ENCODE measurements at regions not wholly inside any gene's neighbourhood (a gene's known extent, or its start where the extent isn't known, plus 50 kb on each side); places are given as distances from the start of the nearest gene placed in this dataset.

DNA sequence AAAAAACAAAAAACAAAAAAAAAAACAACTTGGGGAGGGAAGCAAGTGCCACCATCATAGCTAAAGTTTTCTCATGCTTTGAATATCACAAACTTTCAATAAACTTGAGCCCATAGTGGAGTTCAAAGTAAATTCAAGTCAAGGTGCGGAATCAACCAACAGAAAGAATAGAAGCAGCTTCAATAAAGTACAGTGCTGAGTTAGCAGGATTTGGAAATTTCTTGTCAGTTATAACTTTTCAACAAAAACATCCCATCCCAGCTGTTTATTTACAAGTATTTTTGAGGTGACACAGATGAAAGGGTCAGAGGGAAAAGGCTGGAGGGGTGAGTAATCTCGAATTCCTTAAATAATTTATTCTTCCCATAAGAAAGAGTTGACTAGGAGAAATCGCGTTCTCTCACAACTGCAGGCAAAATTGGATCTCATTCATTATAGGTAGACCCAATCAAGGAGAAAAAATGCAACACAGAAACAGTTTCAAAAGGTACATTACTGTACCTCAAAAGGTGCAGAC, 477.4 kb upstream of the RASGRP1 start:
- no peak for DNase-seq

DNA sequence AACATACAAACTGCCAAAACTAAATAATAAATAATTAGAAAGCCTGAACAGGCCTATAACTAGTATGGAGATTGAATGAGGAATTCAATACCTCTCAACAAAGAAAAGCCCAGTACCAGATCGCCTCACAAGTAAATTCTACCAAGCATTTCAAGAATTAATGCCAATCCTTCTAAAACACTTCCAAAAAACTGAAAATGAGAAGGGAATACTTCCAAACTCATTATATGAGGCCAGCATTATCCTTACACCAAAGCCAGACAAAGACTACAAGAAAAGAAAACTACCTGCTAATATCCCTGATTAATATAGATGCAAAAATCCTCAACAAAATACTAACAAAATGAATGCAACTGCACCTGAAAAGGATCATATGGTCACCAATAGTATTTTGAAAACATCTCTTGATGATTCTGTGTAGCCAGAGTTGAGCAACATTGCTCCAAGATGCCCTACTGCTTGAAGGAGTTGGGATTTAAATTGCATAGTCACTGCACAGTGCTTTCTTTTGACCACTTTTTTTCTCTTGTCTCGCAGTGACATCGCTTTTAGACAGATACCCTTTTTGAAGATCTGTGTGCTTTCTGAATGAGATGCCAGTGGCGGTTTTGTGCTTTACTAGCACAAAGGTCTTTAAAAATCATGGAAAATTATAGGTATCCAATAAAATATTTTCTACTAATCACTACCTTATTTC, 487.2 kb upstream of the RASGRP1 start:
- no peak for DNase-seq

DNA sequence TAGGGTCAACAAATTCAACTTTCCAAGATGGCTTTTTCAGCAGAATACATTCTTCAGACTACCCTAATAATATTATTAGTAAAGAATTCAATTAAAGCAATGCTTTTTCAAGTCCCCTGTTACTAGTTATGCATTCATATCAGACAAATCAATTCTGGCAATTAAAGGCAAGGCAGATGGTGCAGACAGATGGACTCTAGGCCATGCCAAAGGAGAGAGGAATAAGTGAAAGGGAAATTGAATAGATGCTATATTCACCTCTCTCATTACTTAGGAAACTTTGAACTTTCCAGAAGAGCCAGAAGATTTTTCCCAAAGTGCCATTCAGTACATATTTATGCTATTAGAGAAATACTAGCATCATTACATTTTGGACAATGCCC, 487.7 kb upstream of the RASGRP1 start:
- DNase-seq: no peak

DNA sequence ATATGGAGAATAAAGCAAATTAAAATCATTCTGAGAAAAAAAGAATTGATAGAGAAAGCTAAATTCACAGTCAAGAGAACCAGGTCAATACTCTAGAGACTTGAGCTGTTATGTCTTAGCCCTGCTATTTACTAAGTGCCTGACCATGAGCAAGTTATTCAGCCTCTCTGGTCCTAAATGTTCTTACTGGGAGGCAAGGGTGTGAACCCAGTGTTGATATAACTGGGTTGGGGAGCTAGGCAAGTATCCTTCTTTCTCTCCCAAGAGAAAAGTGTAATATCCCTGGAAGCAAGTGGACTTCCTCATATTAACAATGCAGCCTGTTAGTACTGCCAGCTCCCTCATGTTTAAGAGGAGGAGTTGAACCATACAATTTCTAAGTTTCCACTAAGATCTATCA, 488.9 kb upstream of the RASGRP1 start:
- no peak for DNase-seq

DNA sequence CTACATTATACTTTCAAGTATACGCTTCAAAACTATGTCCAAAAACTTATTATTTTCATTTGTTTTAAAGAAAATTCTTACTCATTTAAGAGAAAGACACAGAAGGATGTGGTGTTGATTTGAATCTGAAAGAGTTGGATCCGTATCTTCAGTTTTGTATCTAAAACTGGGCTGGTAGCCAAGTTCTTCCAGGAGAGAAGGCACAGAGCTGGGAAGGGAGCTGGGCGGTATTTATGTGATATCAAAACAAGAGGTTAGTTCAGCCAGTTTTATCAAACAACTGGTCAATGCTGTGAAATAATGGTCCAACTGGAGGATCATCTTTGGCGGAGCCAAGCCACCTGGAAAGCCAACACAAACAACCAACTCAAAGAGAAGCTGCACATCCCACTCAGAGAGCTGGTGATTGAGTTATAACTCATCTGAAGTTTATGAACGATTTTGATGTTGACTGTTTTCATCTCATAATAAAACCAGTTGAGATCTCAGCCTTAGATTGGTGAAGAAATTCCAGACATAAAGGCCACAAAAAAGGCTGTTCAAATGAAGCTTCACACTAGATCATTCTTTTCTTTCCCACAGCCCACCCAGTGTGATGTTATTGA, 489.6 kb upstream of the RASGRP1 start:
- DNase-seq: no peak

DNA sequence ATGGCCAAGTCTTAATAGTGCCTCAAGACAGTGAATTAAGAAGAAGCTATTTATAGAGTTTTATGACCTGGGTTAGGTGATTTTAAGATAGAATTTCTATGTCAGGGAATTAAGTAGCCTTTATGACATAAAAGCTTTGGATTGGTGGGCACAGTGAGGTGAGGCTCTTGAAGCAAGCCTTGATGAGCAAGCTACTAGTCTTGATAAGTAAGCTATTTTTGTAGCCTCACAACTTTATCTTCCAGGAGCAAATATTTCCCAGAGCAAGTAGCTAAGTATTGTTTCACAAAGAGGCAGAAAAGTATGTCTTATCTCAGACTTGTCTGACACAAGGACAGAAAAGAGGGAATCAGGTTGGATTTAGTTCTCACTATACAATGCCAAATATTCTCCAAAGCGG, 491.7 kb upstream of the RASGRP1 start:
- no peak for DNase-seq

DNA sequence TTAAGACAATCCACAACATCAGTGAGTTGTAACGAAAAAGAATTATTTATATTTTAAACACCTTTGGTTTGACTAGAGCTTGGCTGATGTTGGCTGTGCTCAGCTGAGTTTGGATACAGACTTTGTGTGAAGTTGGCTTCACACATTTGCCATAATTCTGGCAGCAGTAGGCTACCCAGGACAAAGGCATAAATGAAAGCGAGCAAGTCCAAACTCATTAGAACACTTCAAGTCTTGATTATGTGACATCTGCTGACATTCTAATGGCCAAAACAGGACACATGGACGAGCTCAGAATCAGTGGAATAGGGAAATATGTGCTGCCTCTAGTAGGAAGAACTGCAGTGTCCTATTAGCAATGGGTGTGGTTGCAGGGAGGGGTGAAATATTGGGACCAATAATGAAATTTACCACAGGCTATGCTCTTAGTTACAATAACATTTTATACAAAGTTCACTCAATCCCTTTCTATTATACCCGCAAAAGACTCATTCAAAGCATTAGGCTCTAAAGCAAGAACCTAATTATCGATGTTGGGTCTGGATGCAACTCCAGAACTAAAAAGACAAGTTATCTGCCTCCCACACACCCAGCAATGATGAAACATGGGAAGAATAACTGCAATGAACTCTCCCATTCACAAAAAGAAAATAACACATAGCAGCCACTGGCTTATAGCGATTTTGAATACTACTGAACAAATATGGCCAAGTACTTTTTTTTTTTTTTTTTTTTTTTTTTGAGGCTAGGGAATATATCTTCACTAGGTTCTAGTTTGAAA, 493.9 kb upstream of the RASGRP1 start:
- DNase-seq: no peak

DNA sequence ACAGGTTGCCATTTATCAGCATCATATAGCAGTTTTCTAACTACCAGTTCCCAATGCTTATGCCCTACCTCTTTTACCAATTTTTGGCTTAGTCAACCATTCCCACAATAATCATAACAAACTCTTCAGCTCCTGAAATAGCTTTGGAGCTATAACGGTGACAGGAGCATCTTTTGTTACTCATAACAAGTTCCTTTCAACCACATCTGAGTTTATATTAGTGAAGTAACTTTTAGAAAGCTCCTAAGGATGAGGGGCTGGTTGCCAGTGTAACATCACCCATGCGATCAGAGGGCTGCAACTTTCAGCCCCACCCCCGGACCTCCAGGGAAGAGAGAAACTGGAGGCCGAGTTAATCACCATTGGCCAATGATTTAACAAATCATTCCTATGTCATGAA, 495.3 kb upstream of the RASGRP1 start:
- DNase-seq: no peak

DNA sequence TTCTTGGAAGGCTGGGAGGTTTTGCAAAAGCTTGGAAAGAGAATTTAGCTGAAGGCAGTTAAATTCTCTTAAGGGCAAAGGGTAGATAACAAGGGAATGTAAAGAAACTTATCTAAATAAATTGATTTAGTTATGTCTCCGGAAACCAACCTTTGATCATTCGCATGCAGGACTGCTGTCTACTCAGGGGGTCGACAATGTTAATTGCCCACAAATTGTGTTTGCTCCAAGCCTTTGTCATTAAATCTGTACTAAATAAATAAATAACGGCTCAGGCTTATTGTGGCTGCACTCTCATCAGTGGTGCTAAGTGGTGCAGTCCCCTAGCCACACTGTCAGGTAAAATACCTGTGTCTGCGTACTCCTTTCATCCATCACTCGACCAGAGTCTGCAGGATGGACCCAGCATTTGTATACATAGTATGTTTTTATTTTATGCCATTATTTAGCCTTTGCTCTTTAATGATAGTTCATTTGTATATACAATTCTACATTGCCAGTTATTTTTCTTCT, 497.4 kb upstream of the RASGRP1 start:
- DNase-seq: no peak

DNA sequence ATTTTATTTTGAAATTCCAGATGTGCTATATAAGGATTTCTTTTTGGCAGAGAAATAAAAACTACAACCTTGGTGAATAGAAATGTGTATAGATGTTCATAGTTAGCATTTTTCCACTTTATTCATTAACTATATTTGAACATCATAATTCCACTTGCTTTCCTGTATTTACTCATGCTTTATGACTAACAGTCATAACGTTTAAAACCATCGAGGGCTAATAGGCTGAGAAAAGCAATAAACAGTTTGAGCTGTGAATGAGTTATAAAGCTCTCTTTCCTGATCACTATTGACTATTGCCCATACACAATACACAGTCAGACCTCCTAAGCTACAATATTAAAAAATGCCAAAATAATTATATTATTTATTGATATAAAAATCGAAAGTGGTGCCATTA, 502.1 kb upstream of the RASGRP1 start:
- no peak for DNase-seq

DNA sequence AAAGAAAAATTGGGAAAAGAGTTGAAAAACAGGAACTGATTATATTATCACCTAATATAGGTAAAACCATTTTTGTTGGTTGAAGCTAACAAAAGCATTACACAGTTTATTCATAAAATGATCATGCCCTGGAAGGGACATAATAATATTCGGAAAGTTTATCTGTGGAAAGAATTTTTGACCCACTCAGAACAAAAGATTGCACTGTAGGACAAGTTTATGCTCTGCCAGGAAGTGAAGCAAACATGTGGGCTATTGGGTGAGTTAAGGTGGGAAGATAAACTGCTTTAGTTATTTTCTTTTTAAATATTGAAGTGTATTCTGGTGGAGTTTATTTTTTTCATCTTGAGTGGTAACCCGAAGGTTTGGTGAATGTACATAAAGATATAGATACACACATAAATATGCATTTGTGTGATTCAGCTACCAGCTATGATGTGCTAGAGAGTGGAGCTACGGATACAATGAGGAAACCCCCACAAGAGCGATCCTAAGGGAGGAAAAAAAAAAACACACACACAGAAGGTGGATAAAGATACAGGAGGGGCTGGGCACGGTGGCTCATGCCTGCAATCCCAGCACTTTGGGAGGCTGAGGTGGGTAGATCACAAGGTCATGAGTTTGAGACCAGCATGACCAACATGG, 506.4 kb upstream of the THBS1 start:
- DNase-seq: no peak

DNA sequence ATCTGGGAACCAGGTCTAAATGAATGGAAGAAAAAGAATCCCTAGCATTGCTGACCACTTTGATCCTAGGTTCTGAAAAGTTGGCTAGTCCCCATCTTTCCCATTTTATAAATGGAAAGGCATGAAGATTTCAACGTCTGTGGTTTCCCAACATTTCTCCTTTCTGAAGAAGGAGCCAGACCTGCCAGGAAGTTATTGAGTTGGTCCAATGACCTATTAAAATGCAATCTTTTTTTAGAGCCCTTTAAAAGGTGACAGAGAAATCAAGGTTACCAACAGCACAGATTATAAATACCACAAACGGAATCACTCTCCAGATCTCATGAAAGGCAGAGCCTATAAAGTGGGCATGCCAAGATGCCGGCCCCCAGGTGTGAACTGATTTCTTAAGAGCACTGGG, 505.6 kb upstream of the THBS1 start:
- no peak for DNase-seq

DNA sequence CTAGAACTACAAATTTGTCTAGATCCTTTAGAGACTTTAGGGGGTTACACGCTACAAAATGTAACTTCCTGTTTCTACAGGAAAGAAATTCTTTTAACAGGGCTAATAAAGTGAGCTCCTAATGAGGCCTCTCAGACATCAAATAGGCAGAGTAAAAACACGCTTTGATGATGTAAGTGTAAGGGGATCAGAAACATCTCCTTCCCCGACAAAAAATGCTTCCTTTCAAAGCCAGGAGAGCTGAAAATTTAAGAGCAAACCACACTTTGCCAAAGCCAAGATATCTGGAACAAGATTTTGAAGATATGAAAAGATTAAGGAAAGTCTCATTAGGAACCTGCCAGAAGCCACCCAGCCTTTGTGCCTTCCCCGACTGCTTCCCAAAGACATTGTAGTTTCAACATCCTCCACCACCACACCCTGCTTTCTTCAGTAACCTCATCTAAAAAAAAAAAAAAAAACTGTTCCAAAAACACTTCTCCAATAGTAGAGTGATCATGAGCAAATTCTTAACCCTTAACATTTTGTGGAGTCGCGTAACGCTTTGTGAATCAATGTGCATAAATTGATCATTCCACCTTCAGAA, 505.0 kb upstream of the THBS1 start:
- DNase-seq: no peak

DNA sequence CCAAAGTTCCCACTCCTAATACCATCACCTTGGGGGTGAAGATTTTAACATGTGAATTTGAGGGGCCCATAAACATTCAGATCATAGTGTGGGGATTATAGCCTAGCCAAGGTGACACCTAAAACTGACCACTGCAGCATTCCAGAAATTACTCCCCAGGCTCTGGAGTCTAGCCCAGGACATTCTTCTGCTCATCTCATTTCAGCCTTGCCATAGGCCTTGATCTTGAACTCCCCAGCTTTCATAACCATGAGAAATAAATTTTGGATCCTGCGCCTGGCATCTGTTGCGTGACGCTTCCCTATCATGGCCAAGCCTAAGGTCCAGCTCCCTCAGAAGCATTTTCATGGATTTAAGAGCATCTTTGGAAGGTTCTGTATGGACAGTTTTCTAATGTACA, 502.9 kb upstream of the THBS1 start:
- DNase-seq: no peak

DNA sequence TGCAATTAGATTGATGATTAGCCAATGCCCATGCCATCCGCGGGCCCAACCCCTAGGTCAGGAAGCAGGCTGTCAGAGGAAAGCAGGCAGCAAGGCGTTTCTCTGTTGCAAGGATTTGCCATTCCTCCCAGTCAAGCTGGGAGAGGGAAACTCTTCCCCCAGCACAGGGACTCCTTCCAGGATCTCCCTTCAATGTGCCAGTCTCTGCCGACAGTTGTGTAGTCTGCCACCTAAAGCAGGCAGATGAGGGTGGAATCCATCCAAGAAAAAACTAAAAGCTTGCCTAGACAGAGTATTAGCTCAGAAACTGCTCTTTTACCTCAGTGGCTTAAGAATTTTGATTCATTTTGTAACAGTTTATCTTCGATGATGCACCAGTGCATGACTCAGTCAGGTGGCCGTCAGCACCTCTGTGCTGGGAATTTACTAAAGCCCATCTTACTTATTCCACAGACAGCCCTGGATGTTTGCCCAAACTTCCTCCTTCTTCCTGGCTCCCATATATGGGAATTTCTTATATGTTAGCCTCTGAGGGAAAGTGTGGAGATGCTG, 501.5 kb upstream of the THBS1 start:
- no peak for DNase-seq

DNA sequence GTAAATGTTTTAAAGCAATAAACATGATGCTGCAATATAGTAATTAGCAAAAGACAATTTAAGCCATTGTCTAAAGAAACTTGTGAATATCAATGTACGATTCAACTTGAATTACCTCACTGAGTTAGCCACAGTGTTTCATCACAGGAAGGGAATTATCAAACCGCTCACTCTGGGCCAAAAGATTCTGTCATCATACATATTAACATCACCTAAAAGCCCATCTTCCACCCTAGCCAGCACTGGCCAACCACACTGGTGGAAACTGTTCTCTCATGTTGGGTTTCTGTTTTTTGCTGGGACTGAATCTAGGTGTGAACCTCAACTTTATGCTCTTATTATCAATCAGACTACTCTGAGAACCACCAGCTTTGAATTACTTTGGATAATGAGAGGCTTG, 497.7 kb upstream of the THBS1 start:
- no peak for DNase-seq

DNA sequence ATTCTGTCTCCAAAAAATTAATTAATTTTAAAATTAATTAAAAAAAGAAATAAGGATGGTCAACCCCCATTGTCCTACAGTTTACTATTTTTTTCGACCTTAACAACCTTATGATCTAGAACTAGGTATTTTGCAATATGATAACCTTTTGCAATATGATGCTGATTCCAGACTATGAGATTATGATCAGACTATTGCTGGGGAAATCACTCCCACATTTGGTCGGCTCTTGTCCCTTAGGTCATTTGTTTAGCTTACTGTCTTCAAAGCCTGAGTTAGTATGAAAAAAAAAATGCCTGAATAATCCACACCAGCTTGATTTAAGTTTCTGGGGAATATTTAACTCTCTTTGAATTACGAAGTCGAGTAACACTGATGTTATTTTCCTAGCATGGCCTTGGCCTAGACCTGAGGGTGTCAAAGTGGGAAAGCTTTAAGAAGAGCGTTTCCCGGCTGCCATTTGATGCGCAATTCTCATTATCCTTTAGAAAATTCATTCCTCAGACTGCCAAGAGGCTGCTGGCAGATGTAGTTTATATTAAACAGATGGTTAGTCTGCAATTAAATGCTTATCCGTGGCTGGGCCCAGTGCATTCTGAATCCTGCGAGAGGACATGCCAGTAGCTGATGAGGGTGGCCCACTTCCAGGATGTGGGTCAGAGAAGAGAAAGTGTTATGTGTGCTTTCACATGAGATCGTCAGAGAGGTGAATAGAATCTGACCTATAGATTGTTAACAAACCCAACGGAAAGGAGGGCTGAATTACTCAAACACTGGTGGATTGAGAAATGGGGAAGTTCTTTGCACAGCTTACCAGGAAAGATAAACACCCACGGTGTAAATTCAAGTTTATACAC, 496.0 kb upstream of the THBS1 start:
- DNase-seq: no peak

DNA sequence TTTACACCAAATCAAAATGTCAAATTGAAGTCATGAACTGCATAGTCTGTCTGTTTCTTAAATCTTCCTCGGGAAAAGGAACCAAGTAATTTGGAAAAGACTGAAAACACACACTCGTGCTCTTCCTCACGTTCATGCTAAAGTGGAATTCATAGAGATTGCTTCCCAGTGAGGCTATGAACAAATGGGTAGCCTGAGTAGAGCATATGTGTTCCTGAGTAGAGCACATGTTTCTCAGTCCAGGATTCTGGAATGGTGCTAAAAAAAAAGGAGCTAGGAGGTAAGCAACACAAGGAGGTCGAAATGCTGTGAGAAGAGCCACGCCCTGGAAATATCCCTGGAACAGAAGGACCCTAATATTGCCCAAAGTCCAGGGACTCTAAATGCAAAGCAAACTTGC, 494.2 kb upstream of the THBS1 start:
- no peak for DNase-seq

DNA sequence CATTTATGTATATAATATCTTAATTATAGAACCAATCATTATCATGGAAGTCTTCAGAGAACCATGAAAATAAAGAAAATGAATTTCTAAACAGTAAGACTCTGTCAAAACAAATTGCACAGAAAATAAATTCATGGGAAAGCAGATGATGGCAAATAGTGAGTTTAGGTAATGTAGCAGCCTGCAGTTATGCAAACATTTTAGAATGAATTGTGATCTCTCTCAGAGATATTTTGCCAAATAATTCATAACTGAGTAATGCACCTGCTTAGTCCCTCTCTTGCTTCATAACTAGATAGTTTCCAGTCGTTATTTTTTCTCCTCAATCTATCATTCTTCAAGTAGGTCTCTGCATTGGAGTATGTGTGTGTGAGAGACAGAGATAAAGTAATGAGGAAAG, 492.7 kb upstream of the THBS1 start:
- no peak for DNase-seq

DNA sequence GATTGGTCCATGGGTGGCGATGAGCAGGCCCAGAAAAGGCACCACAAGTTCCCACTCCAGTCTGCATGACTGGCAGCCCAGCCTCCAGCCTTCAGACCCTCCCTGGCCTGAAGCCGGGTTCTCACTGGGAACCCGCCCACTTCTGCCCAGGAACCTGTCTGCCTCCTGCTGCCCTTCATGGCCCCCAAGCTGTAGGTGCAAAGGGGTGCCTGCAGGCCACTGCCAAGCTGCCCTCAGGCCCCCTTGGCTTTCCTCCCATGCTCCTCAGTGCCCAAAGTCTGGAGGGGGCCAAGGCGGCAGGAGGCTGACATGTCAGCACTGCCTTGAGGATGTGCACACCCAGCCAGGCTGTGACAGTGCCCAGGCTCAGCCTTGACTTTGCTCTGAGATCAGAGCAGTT, 488.5 kb upstream of the THBS1 start:
- no peak for DNase-seq

DNA sequence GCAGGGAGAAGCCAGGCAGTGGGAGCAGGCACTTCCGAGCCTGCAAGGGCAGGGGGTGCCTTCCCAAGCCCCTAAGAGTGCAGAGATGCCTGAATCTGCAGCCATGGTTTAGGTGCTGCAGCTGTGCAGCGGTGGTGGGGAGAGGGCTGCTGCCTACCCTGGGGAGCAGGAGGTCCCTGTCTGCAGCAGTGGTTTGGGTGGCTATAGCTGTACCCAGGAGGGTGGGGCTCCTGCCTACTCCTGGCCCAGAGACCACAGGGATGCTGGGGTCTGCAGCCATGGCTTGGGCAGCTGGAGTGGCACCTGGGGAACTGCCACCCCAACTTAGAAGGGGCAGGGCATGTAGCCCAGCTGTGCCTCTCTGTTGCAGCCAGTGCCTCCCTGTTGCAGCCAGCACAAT, 488.1 kb upstream of the THBS1 start:
- DNase-seq: no peak

DNA sequence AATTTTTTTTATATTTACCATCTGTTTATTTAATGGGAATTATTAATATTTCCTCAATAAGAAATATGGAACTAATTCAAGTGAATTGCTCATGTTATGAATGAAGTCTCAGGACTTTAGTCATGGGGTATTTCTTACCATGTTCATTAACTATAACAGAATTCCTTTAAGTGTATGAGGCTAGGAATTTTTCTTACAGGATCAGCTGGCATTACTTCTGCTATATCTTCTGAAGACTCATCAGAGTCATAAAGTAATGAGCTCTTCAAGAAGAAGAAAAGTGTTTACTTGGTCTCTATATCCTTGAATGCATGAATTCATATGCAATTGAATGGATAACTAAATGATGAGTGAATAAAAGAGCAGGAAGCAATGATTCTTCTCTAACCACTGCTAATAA, 486.8 kb upstream of the THBS1 start:
- DNase-seq: no peak

All from NCI-H1417 treated with DMSO at 0.1 percent for 48 hours (cell line).